Effector memory CD4-positive, alpha-beta T cell (primary cell): ENCODE measurements at regions not wholly inside any gene's neighbourhood (a gene's known extent, or its start where the extent isn't known, plus 50 kb on each side); places are given as distances from the start of the nearest gene placed in this dataset.

Source experiments
- DNase-seq, 3 donors: peaks; one replicate each; pipeline ENCODE4 v3.0.0-alpha.2; 2020
- H3K27ac ChIP-seq: 2 replicates; pipeline ENCODE4 v1.7.0; 2013; ENCODE audit warnings: mild to moderate bottlenecking, low read length, moderate library complexity; ENCODE audit not compliant: insufficient read depth, poor library complexity, severe bottlenecking
- H3K27me3 ChIP-seq: replicated peaks from 2 replicates; pipeline ENCODE4 v1.7.0; 2013; ENCODE audit warnings: mild to moderate bottlenecking, low read length; ENCODE audit not compliant: insufficient read depth, control insufficient read depth, poor library complexity, severe bottlenecking
- H3K36me3 ChIP-seq: 2 replicates; pipeline ENCODE4 v1.7.0; 2013; ENCODE audit warnings: mild to moderate bottlenecking, low read length, moderate library complexity; ENCODE audit not compliant: control insufficient read depth, insufficient read depth
- H3K4me1 ChIP-seq: 2 replicates; pipeline ENCODE4 v1.7.0; 2013; ENCODE audit warnings: low read length, mild to moderate bottlenecking; ENCODE audit not compliant: control insufficient read depth, insufficient read depth, poor library complexity, severe bottlenecking
- H3K4me3 ChIP-seq: 2 replicates; pipeline ENCODE4 v1.7.0; 2013; ENCODE audit warnings: low read length, low read depth, mild to moderate bottlenecking; ENCODE audit not compliant: insufficient read depth, poor library complexity, severe bottlenecking
- H3K9me3 ChIP-seq: 2 replicates; pipeline ENCODE4 v1.7.0; 2013; ENCODE audit warnings: mild to moderate bottlenecking, low read length, moderate library complexity; ENCODE audit not compliant: control insufficient read depth

- H3K27ac ChIP-seq = no peak overlapping the region
- H3K4me3 ChIP-seq = no peak overlapping the region
- peaks cover 31% of the 10 kb centered on the region for H3K4me1 ChIP-seq
- no peaks in the 10 kb centered on the region for H3K9me3 ChIP-seq
- no peaks in the 10 kb centered on the region for H3K27me3 ChIP-seq
- no peak for DNase-seq
- no peaks in the 10 kb centered on the region for H3K36me3 ChIP-seq
These were observed 50.5 kb upstream of the FBRSL1 start for GRCh38 chr12:132439333-132439904.

- no peaks in the 10 kb centered on the region for H3K36me3 ChIP-seq
- peaks cover 29% of the 10 kb centered on the region for H3K4me1 ChIP-seq
- H3K27me3 ChIP-seq = no peaks in the 10 kb centered on the region
These were observed 51.2 kb upstream of the FBRSL1 start for GRCh38 chr12:132438726-132439125.

GRCh38 chr12:132437943-132438700 is 51.8 kb upstream of the FBRSL1 start:
- Histone ChIP-seq H3K4me3 (peak overlapping the region; percentile 12), H3K36me3 (no peaks in the 10 kb centered on the region), H3K27me3 (no peaks in the 10 kb centered on the region), H3K27ac (no peak overlapping the region), H3K9me3 (no peaks in the 10 kb centered on the region), H3K4me1 (peaks cover 30% of the 10 kb centered on the region)
- DNase-seq = no peak

More at GRCh38 chr12:132438726-132439125, 51.2 kb upstream of the FBRSL1 start:
- Histone ChIP-seq H3K27ac (no peak overlapping the region), H3K9me3 (no peaks in the 10 kb centered on the region), H3K4me3 (no peak overlapping the region)
- no peak for DNase-seq

- Histone ChIP-seq H3K27me3 (no peaks in the 10 kb centered on the region), H3K36me3 (no peaks in the 10 kb centered on the region), H3K4me3 (peak overlapping the region; percentile 12), H3K4me1 (peaks cover 30% of the 10 kb centered on the region), H3K9me3 (no peaks in the 10 kb centered on the region), H3K27ac (no peak overlapping the region)
- no peak for DNase-seq
These were observed 52.6 kb upstream of the FBRSL1 start for GRCh38 chr12:132437252-132437932.

- Histone ChIP-seq H3K4me3 (peak overlapping the region; percentile 12), H3K4me1 (peaks cover 30% of the 10 kb centered on the region), H3K36me3 (no peaks in the 10 kb centered on the region), H3K27me3 (no peaks in the 10 kb centered on the region), H3K9me3 (no peaks in the 10 kb centered on the region), H3K27ac (no peak overlapping the region)
- DNase-seq = no peak
These were observed 53.1 kb upstream of the FBRSL1 start for GRCh38 chr12:132436791-132437251.

GRCh38 chr12:132435486-132436187 is 54.3 kb upstream of the FBRSL1 start:
- no peaks in the 10 kb centered on the region for H3K27me3 ChIP-seq
- no peak overlapping the region for H3K27ac ChIP-seq
- H3K36me3 ChIP-seq = no peaks in the 10 kb centered on the region
- DNase-seq = no peak
- H3K4me1 ChIP-seq = peaks cover 36% of the 10 kb centered on the region
- H3K9me3 ChIP-seq = no peaks in the 10 kb centered on the region
- no peak overlapping the region for H3K4me3 ChIP-seq

- H3K4me3 ChIP-seq = no peak overlapping the region
- H3K27ac ChIP-seq = no peak overlapping the region
- H3K27me3 ChIP-seq = no peaks in the 10 kb centered on the region
- DNase-seq = no peak
- no peaks in the 10 kb centered on the region for H3K9me3 ChIP-seq
- no peaks in the 10 kb centered on the region for H3K36me3 ChIP-seq
- peaks cover 45% of the 10 kb centered on the region for H3K4me1 ChIP-seq
These were observed 56.1 kb upstream of the FBRSL1 start for GRCh38 chr12:132433641-132434395.

- H3K4me1 ChIP-seq = peaks cover 39% of the 10 kb centered on the region
- H3K27ac ChIP-seq = no peak overlapping the region
- H3K4me3 ChIP-seq = no peak overlapping the region
- no peaks in the 10 kb centered on the region for H3K27me3 ChIP-seq
- no peaks in the 10 kb centered on the region for H3K9me3 ChIP-seq
- no peak for DNase-seq
- no peaks in the 10 kb centered on the region for H3K36me3 ChIP-seq
These were observed 57.0 kb upstream of the FBRSL1 start for GRCh38 chr12:132432721-132433577.
